Neutrophil (primary cell): ENCODE measurements at regions not wholly inside any gene's neighbourhood (a gene's known extent, or its start where the extent isn't known, plus 50 kb on each side); places are given as distances from the start of the nearest gene placed in this dataset.
"Not testable (repeated sequence)": the region's sequence is repeated elsewhere in the genome, so short reads cannot be mapped to it uniquely, and the experiment has no call there.

Experiments
- H3K27ac ChIP-seq: fragments of 200-600 bp; sonication (generic); 2 replicates; pipeline ENCODE4 v1.5.1; 2016; ENCODE audit warnings: mild to moderate bottlenecking, moderate library complexity
- H3K27me3 ChIP-seq: fragments of 200-600 bp; sonication (generic); 2 replicates; pipeline ENCODE4 v1.6.0; 2016; ENCODE audit warnings: mild to moderate bottlenecking
- H3K36me3 ChIP-seq: fragments of 200-600 bp; sonication (generic); 2 replicates; pipeline ENCODE4 v1.5.1; 2017
- H3K4me1 ChIP-seq, 2 experiments: fragments of 200-600 bp in 1 of 2; sonication (generic) in 1 of 2; 1 replicate in 1 of 2; 2 replicates in 1 of 2; pipeline versions ENCODE4 v1.5.1 to v1.6.1; 2013 to 2016; ENCODE audit warnings: low read depth in 1 of 2, low read length in 1 of 2, mild to moderate bottlenecking in 1 of 2, moderate library complexity in 1 of 2; ENCODE audit not compliant: control insufficient read depth in 1 of 2, insufficient read depth in 1 of 2
- H3K4me3 ChIP-seq, 2 experiments: fragments of 200-600 bp in 1 of 2; sonication (generic) in 1 of 2; 1 replicate in 1 of 2; 2 replicates in 1 of 2; pipeline ENCODE4 v1.5.1; 2013 to 2016; ENCODE audit warnings: low read depth in 1 of 2, low read length in 1 of 2, mild to moderate bottlenecking in 1 of 2, moderate library complexity in 1 of 2
- H3K9me3 ChIP-seq: fragments of 200-600 bp; sonication (generic); 2 replicates; pipeline ENCODE4 v1.5.1; 2016
- TF ChIP-seq, protein P1 (sequence below): fragments of 200-600 bp; sonication (generic); IDR thresholded peaks from 2 replicates; pipeline ENCODE4 v1.5.1; 2016; ENCODE audit warnings: antibody characterized with exemption

DNA sequence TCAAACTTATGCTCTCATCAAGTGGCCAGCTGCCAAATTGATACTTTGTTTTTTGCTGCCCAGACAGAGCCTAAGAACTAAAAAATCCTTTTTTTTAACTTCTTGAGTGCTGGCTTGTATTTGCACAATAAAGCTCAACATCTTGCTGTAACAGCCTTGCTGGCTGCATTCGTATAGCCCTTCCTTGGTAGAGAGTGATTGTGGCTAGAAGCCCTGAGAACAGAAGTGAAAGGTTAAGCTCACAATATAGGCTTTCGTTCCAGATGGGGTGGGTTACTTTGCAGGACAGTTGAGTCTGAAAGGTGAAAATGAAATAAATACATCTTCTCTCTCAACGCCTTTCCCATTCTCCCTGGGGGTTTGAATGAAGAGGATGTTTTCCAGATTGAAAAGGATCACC lies 278.8 kb downstream of the HS3ST3B1 start:
- Histone ChIP-seq H3K9me3 (no peaks in the 10 kb centered on the region), H3K4me1 (no peaks in the 10 kb centered on the region), H3K4me3 (no peak overlapping the region), H3K27me3 (no peaks in the 10 kb centered on the region), H3K36me3 (no peaks in the 10 kb centered on the region), H3K27ac (no peak overlapping the region)
- TF ChIP-seq, protein P1, sequence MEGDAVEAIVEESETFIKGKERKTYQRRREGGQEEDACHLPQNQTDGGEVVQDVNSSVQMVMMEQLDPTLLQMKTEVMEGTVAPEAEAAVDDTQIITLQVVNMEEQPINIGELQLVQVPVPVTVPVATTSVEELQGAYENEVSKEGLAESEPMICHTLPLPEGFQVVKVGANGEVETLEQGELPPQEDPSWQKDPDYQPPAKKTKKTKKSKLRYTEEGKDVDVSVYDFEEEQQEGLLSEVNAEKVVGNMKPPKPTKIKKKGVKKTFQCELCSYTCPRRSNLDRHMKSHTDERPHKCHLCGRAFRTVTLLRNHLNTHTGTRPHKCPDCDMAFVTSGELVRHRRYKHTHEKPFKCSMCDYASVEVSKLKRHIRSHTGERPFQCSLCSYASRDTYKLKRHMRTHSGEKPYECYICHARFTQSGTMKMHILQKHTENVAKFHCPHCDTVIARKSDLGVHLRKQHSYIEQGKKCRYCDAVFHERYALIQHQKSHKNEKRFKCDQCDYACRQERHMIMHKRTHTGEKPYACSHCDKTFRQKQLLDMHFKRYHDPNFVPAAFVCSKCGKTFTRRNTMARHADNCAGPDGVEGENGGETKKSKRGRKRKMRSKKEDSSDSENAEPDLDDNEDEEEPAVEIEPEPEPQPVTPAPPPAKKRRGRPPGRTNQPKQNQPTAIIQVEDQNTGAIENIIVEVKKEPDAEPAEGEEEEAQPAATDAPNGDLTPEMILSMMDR: no peak

DNA sequence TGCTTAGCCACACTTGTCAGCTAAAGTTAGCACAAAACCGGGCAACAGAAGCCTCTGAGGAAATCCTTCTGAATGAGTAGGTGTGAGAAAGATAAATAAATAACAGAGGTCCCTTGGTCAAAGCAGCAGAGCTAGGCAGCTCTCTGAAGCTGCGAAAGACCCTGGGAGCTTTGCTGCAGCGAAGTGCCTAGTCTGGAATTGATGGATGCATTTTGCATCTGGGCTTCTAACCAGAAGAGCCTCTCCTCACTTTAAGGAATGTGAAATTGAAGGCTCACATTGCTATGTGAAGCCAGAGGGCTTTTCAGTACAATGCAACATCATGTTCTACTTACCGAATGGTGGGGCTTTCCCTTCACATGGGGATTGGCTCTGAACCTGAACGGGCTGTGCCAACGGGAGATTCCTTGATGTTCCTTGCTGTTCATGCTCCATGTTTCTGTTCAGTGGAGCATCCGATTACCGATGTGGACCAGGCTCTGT lies 274.6 kb downstream of the HS3ST3B1 start:
- Histone ChIP-seq H3K36me3 (no peaks in the 10 kb centered on the region), H3K4me1 (no peaks in the 10 kb centered on the region), H3K4me3 (no peak overlapping the region), H3K27ac (no peak overlapping the region), H3K9me3 (no peaks in the 10 kb centered on the region), H3K27me3 (no peaks in the 10 kb centered on the region)
- TF ChIP-seq, protein P1: no peak

DNA sequence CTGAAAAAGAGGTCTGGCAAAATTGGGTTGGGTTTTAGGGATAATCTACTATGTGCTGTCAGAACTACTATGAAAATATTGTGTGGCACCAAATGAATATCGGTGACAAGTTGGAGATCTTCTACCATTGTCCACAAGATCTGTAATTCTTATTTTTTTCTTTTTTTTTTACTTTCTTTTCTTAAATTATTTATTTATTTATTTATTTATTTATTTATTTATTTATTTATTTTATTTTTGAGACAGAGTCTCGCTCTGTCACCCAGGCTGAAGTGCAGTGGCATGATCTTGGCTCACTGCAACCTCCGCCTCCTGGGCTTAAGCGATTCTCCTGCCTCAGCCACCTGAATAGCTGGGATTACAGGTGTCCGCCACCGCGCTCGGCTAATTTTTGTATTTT lies 259.4 kb downstream of the HS3ST3B1 start:
- not testable (repeated sequence) for H3K4me1 ChIP-seq, H3K27ac ChIP-seq, H3K27me3 ChIP-seq, H3K9me3 ChIP-seq, H3K4me3 ChIP-seq, H3K36me3 ChIP-seq

DNA sequence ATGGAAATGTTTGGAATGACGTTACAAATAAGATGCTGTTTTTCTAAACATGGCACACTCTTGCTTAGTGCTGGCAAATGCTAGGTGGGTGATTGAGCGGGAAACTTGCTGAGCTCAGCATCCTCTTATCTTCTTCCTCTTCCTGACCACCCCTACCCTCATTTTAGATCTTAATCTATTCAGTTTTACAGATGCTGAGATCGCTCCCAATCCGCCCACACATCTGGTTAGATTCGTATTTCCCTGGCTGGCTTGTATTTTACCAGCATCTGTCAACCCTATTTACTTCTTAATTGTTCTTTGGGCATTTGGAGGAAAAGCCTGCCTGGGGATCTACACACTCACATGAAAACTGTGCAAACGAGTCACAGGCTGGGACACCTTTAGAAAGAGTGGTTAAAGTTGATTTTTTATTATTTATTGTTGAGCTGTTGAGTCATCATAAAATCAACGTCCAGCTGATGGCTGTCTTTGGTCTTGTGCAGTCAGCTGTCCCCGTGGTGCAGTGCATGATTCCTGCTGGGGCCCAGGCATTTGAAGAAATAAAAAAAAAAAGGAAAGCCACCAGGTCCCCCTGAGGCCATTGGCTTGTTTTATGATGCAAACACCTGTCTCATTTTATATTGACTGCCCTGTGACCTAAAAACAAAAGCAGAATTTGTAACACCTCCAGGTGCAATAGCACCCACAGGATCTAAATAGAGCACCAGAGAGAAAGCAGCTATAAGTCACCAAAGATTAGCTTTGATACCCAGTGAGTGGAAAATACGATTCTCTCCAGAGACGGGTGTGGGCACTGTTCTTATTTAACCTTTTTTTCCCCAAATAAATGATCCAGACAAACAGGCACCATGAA lies 258.6 kb downstream of the HS3ST3B1 start:
- Histone ChIP-seq H3K36me3 (no peaks in the 10 kb centered on the region), H3K4me1 (no peaks in the 10 kb centered on the region), H3K9me3 (no peaks in the 10 kb centered on the region), H3K27ac (no peak overlapping the region), H3K27me3 (no peaks in the 10 kb centered on the region), H3K4me3 (no peak overlapping the region)
- TF ChIP-seq, protein P1: no peak

DNA sequence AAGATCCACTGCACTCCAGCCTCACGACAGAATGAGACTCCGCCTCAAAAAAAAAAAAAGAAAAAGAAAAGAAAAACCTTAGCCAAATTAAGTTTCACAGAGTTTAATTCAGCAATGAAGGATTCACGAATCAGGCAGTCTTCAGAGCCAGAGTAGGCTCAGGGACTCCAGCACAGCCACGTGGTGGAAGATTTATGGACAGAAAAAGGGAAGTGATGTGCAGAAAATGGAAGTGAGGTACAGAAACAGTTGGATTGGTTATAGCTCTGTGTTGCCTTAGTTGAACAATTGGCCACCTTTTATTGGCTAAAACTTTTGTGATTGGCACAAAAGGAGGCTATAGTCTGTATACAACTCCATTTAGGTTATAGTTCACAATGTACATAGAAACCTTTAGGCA lies 256.6 kb downstream of the HS3ST3B1 start:
- H3K27ac ChIP-seq: no peak overlapping the region
- H3K4me1 ChIP-seq: no peaks in the 10 kb centered on the region
- TF ChIP-seq, protein P1: no peak
- H3K36me3 ChIP-seq: no peaks in the 10 kb centered on the region
- H3K27me3 ChIP-seq: no peaks in the 10 kb centered on the region
- no peak overlapping the region for H3K4me3 ChIP-seq
- H3K9me3 ChIP-seq: no peaks in the 10 kb centered on the region

DNA sequence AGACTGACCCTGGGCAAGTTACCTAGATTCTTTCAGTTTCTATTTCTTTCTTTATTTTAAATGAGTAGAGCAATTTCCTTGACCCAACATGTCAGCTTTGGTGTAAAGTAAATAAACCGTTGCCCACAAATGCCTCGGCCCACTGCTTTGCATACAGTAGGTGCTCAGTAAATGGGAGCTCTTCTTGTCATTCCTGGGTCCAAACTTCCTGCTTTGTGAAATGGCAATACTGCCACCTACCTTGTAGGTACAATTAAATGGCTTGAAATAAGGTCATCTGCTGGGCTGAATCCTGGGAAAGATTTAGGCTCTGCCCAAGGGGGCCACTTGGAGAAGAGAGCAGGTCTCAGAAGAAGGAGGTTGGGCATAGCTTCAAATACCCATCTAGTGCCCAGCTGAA lies 253.0 kb downstream of the HS3ST3B1 start:
- no peaks in the 10 kb centered on the region for H3K36me3 ChIP-seq
- no peaks in the 10 kb centered on the region for H3K4me1 ChIP-seq
- H3K4me3 ChIP-seq: no peak overlapping the region
- H3K9me3 ChIP-seq: no peaks in the 10 kb centered on the region
- TF ChIP-seq, protein P1: no peak
- H3K27ac ChIP-seq: no peak overlapping the region
- H3K27me3 ChIP-seq: no peaks in the 10 kb centered on the region
